ENCODE measurements at regions not wholly inside any gene's neighbourhood (a gene's known extent, or its start where the extent isn't known, plus 50 kb on each side); places are given as distances from the start of the nearest gene placed in this dataset.
"Not testable (repeated sequence)": the region's sequence is repeated elsewhere in the genome, so short reads cannot be mapped to it uniquely, and the experiment has no call there.

GRCh38 chr10:53534428-53534827 is 761.8 kb upstream of the MBL2 start:
- DNase-seq (ENCODE audit: low spot score), result no peak

GRCh38 chr10:53528974-53529373 is 756.4 kb upstream of the MBL2 start:
- DNase-seq (ENCODE audit: low spot score), result no peak

- no peak for DNase-seq (ENCODE audit: low spot score)
Observed at GRCh38 chr10:53521046-53521445, 748.5 kb upstream of the MBL2 start.

- no peak for DNase-seq (ENCODE audit: low spot score)
Observed at GRCh38 chr10:53508197-53508596, 735.6 kb upstream of the MBL2 start.

- DNase-seq (ENCODE audit: low spot score), result not testable (repeated sequence)
Observed at GRCh38 chr10:53504492-53504891, 731.9 kb upstream of the MBL2 start.

GRCh38 chr10:53491774-53492173 is 719.2 kb upstream of the MBL2 start:
- DNase-seq (ENCODE audit: low spot score), result no peak

GRCh38 chr10:53490553-53490952 is 718.0 kb upstream of the MBL2 start:
- DNase-seq (ENCODE audit: low spot score), result no peak

- DNase-seq (ENCODE audit: low spot score), result no peak
Observed at GRCh38 chr10:53489335-53490182, 717.0 kb upstream of the MBL2 start.

GRCh38 chr10:53487019-53487983 is 714.7 kb upstream of the MBL2 start:
- DNase-seq (ENCODE audit: low spot score), result no peak

GRCh38 chr10:53485422-53485821 is 712.8 kb upstream of the MBL2 start:
- DNase-seq (ENCODE audit: low spot score), result not testable (repeated sequence)

GRCh38 chr10:53479365-53479764 is 706.8 kb upstream of the MBL2 start:
- DNase-seq (ENCODE audit: low spot score), result no peak

- no peak for DNase-seq (ENCODE audit: low spot score)
Observed at GRCh38 chr10:53477313-53477675, 704.7 kb upstream of the MBL2 start.

- DNase-seq (ENCODE audit: low spot score), result no peak
Observed at GRCh38 chr10:53476650-53477312, 704.2 kb upstream of the MBL2 start.

- DNase-seq (ENCODE audit: low spot score), result no peak
Observed at GRCh38 chr10:53469383-53469782, 696.8 kb upstream of the MBL2 start.

- no peak for DNase-seq (ENCODE audit: low spot score)
Observed at GRCh38 chr10:53463539-53463938, 691.0 kb upstream of the MBL2 start.

- DNase-seq (ENCODE audit: low spot score), result no peak
Observed at GRCh38 chr10:53458007-53458406, 685.4 kb upstream of the MBL2 start.

GRCh38 chr10:53453196-53453595 is 680.6 kb upstream of the MBL2 start:
- no peak for DNase-seq (ENCODE audit: low spot score)

GRCh38 chr10:53447576-53447975 is 675.0 kb upstream of the MBL2 start:
- no peak for DNase-seq (ENCODE audit: low spot score)

- DNase-seq (ENCODE audit: low spot score), result no peak
Observed at GRCh38 chr10:53441843-53442242, 669.3 kb upstream of the MBL2 start.

- DNase-seq (ENCODE audit: low spot score), result no peak
Observed at GRCh38 chr10:53440601-53441000, 668.0 kb upstream of the MBL2 start.

GRCh38 chr10:53439075-53439474 is 666.5 kb upstream of the MBL2 start:
- not testable (repeated sequence) for DNase-seq (ENCODE audit: low spot score)

- DNase-seq (ENCODE audit: low spot score), result no peak
Observed at GRCh38 chr10:53434413-53434812, 661.8 kb upstream of the MBL2 start.

All from germinal center (tissue), 1 donor.